Kidney (tissue), 13 donors: ENCODE measurements at regions not wholly inside any gene's neighbourhood (a gene's known extent, or its start where the extent isn't known, plus 50 kb on each side); places are given as distances from the start of the nearest gene placed in this dataset.

Experiments
- DNase-seq, 5 donors: peaks; one replicate each; pipeline ENCODE4 v3.0.0-alpha.2; 2013 to 2020
- FAIRE-seq: peaks from 2 replicates; lab custom pipeline; 2012; peaks lifted over from hg19 to GRCh38; lab: Jason Lieb, UNC
- H3K27ac ChIP-seq, 2 donors: one replicate each; pipeline ENCODE4 v1.7.0; 2013; ENCODE audit warnings: low read depth in 2 of 2, low read length in 2 of 2, inconsistent platforms in 1 of 2
- H3K27me3 ChIP-seq: one replicate; pipeline ENCODE4 v1.7.1; 2013; ENCODE audit warnings: low read length, inconsistent platforms; ENCODE audit not compliant: control insufficient read depth, insufficient read depth
- H3K36me3 ChIP-seq, 3 donors: one replicate each; pipeline versions ENCODE4 v1.7.0 to v1.7.1; 2013; ENCODE audit warnings: low read length in 3 of 3, control low read depth in 1 of 3, inconsistent platforms in 1 of 3; ENCODE audit not compliant: insufficient read depth in 3 of 3, control insufficient read depth in 2 of 3
- H3K4me1 ChIP-seq, 3 donors: one replicate each; pipeline versions ENCODE4 v1.7.0 to v1.7.1; 2013; ENCODE audit warnings: low read length in 3 of 3, inconsistent platforms in 1 of 3, low read depth in 1 of 3; ENCODE audit not compliant: control insufficient read depth in 2 of 3, insufficient read depth in 2 of 3
- H3K4me3 ChIP-seq, 3 donors: one replicate each; pipeline versions ENCODE4 v1.7.0 to v1.8.1; 2013; ENCODE audit warnings: low read length in 3 of 3, control low read depth in 1 of 3, inconsistent platforms in 1 of 3
- H3K9ac ChIP-seq, 3 donors: one replicate each; pipeline versions ENCODE4 v1.7.0 to v1.7.1; 2013; ENCODE audit warnings: low read length in 3 of 3, control low read depth in 1 of 3, inconsistent platforms in 1 of 3
- H3K9me3 ChIP-seq, 3 donors: one replicate each; pipeline versions ENCODE4 v1.7.0 to v1.7.1; 2013; ENCODE audit warnings: low read length in 3 of 3, control low read depth in 1 of 3, inconsistent platforms in 1 of 3; ENCODE audit not compliant: control insufficient read depth in 2 of 3, insufficient read depth in 1 of 3
- CTCF ChIP-seq: IDR thresholded peaks from 3 replicates; pipeline ENCODE4 v1.5.1; 2012; ENCODE audit warnings: mild to moderate bottlenecking, moderate library complexity, borderline replicate concordance; ENCODE audit not compliant: insufficient read depth; ENCODE audit errors: extremely low read depth
- intact Hi-C: fragments of 100-400 bp; cut with DNase I; formaldehyde crosslinking; loops from one replicate; pipeline ENCODE4 v1.11.1; 2022
- donor health status: control.
- donor health status: control.
- donor health status: control.
- donor health status: control.
- donor health status: control.
- donor health status: DM: yes; HTN: yes; CAD: no.
- donor health status: Normal renal cell carcinoma (clear cell type).

GRCh38 chr5:116686438-116686837, 111.8 kb upstream of the SEMA6A start:
- no peaks in the 10 kb centered on the region for H3K27me3 ChIP-seq
- H3K4me3 ChIP-seq = no peak overlapping the region
- intact Hi-C loops = no loop called here
- no peak overlapping the region for H3K27ac ChIP-seq
- no peaks in the 10 kb centered on the region for H3K36me3 ChIP-seq
- no peaks in the 10 kb centered on the region for H3K9me3 ChIP-seq
- no peaks in the 10 kb centered on the region for H3K4me1 ChIP-seq
- H3K9ac ChIP-seq = no peak overlapping the region
- no peak for FAIRE-seq
- no peak for DNase-seq
- no peak for TF ChIP-seq CTCF

GRCh38 chr5:116685931-116686330, 111.3 kb upstream of the SEMA6A start:
- intact Hi-C loops = no loop called here
- no peak for FAIRE-seq

GRCh38 chr5:116685069-116685468, 110.4 kb upstream of the SEMA6A start:
- no peak for TF ChIP-seq CTCF
- Histone ChIP-seq H3K27me3 (no peaks in the 10 kb centered on the region), H3K36me3 (no peaks in the 10 kb centered on the region), H3K4me3 (no peak overlapping the region), H3K4me1 (no peaks in the 10 kb centered on the region), H3K9ac (no peak overlapping the region), H3K27ac (no peak overlapping the region), H3K9me3 (no peaks in the 10 kb centered on the region)
- DNase-seq = no peak
- no peak for FAIRE-seq
- intact Hi-C loops = no loop called here

More at GRCh38 chr5:116685931-116686330, 111.3 kb upstream of the SEMA6A start:
- Histone ChIP-seq H3K4me1 (no peaks in the 10 kb centered on the region), H3K9ac (no peak overlapping the region), H3K4me3 (no peak overlapping the region), H3K27me3 (no peaks in the 10 kb centered on the region), H3K36me3 (no peaks in the 10 kb centered on the region), H3K9me3 (no peaks in the 10 kb centered on the region), H3K27ac (no peak overlapping the region)
- no peak for DNase-seq
- no peak for TF ChIP-seq CTCF

- H3K4me1 ChIP-seq = no peaks in the 10 kb centered on the region
- H3K9ac ChIP-seq = no peak overlapping the region
- DNase-seq (no peak), FAIRE-seq (no peak)
- no peaks in the 10 kb centered on the region for H3K27me3 ChIP-seq
- H3K9me3 ChIP-seq = no peaks in the 10 kb centered on the region
- intact Hi-C loops = no loop called here
- no peaks in the 10 kb centered on the region for H3K36me3 ChIP-seq
- no peak overlapping the region for H3K4me3 ChIP-seq
- no peak for TF ChIP-seq CTCF
- H3K27ac ChIP-seq = no peak overlapping the region
Measured at GRCh38 chr5:116681334-116682013, 106.9 kb upstream of the SEMA6A start.
